Gastrocnemius medialis (tissue), 4 donors: ENCODE measurements at regions not wholly inside any gene's neighbourhood (a gene's known extent, or its start where the extent isn't known, plus 50 kb on each side); places are given as distances from the start of the nearest gene placed in this dataset.

Experiments
- ATAC-seq, 2 donors: fragments of 150-250 bp; one replicate each; pipeline ENCODE4 v1.9.1; 2016
- DNase-seq, 2 donors: peaks; one replicate each; pipeline ENCODE4 v3.0.0-alpha.2; 2019
- H3K27ac ChIP-seq, 4 donors: fragments of 200-600 bp; sonication (generic); 1 replicate in 1 of 4; 2 replicates in 3 of 4; pipeline ENCODE4 v1.5.1; 2016 to 2018; ENCODE audit warnings: mild to moderate bottlenecking in 2 of 4, moderate library complexity in 1 of 4
- H3K27me3 ChIP-seq, 3 donors: fragments of 200-600 bp; sonication (generic) in 2 of 3; 1 replicate in 1 of 3; 2 replicates in 2 of 3; pipeline versions ENCODE4 v1.5.1 to v1.6.0; 2016 to 2019; ENCODE audit warnings: mild to moderate bottlenecking in 1 of 3, moderate library complexity in 1 of 3
- H3K36me3 ChIP-seq, 2 donors: fragments of 200-600 bp; sonication (generic) in 1 of 2; one replicate each; pipeline ENCODE4 v1.5.1; 2017 to 2018
- H3K4me1 ChIP-seq, 2 donors: fragments of 200-600 bp; sonication (generic) in 1 of 2; one replicate each; pipeline ENCODE4 v1.5.1; 2016 to 2017; ENCODE audit warnings: mild to moderate bottlenecking in 2 of 2
- H3K4me3 ChIP-seq, 4 donors: fragments of 200-600 bp; sonication (generic) in 3 of 4; 1 replicate in 1 of 4; 2 replicates in 3 of 4; pipeline ENCODE4 v1.5.1; 2016 to 2019; ENCODE audit warnings: mild to moderate bottlenecking in 2 of 4
- H3K9me3 ChIP-seq, 3 donors: fragments of 200-600 bp; sonication (generic) in 2 of 3; 1 replicate in 1 of 3; 2 replicates in 2 of 3; pipeline ENCODE4 v1.5.1; 2016 to 2019
- POLR2A ChIP-seq, 2 donors: fragments of 450-650 bp; IDR thresholded peaks; one replicate each; pipeline ENCODE4 v1.6.1; 2017; ENCODE audit warnings: antibody characterized with exemption in 2 of 2, mild to moderate bottlenecking in 2 of 2, moderate library complexity in 2 of 2
- in situ Hi-C, 4 donors: fragments of 200-750 bp; cut with MboI; loops; one replicate each; pipeline versions ENCODE4 v1.15.0 to v1.8.0; 2017; ENCODE audit warnings: low sequenced_read_pairs in 4 of 4
- intact Hi-C: fragments of 100-400 bp; cut with DNase I; formaldehyde crosslinking; loops from one replicate; pipeline ENCODE4 v1.15.1; 2023; ENCODE audit warnings: low total_unique reads
- TF ChIP-seq, protein P1 (sequence below), 5 experiments: fragments of 450-650 bp in 3 of 5; fragments of 200-600 bp in 2 of 5; sonication (generic) in 2 of 5; IDR thresholded peaks in 4 of 5; conservative IDR thresholded peaks in 1 of 5; 1 replicate in 4 of 5; 2 replicates in 1 of 5; pipeline ENCODE4 v1.5.1; 2016 to 2019; ENCODE audit warnings: antibody characterized with exemption in 5 of 5, mild to moderate bottlenecking in 3 of 5, moderate library complexity in 3 of 5

DNA sequence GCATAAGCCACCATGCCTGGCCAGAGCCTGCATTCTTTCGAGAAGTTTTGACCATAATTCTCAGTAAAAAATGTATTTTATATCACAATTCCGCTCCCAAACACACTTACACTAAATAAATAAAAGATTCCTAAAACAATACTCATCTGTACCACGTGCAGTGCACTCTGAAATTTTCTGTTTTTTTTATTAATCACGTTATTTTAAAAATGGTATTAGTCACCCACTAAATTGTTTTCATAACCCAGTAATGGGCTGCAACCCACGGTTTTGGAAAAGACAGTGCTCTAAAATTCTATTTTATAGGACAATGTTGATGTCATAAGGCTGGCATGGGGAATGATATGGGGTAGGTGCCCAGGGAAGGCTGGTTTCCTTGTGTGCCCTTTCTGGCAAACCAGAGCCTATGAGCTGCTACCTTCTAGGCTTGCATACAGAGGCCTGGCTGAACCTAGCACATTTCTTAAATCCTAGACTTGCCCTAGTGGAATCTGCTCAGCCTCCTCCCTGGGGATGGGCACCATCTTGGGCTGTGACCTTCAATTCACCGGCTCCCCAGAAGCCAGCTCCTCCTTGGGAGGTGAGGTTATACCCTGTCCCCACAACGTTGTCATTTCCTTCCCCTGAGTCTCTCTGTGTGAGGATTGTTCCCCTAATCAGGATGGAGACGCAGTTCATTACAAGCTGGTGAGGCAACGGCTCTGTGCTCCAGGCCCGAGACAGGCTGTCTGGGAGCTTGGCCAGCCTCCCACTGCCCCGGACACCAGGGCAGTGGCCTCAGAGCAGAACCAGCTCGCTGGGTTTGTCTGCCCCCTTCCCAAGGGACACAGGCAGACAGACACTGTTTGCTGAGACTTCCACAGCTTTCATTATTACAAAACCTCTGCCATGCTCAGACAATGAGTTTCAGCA, 116.5 kb upstream of the NAV2 start:
- Histone ChIP-seq H3K27me3 (no peaks in the 10 kb centered on the region), H3K4me1 (no peaks in the 10 kb centered on the region), H3K9me3 (no peaks in the 10 kb centered on the region), H3K36me3 (no peaks in the 10 kb centered on the region), H3K27ac (peak overlapping the region in 3 of 4 donors; percentile 9 to 41 (median 15)), H3K4me3 (no peak overlapping the region)
- TF ChIP-seq, protein P1, sequence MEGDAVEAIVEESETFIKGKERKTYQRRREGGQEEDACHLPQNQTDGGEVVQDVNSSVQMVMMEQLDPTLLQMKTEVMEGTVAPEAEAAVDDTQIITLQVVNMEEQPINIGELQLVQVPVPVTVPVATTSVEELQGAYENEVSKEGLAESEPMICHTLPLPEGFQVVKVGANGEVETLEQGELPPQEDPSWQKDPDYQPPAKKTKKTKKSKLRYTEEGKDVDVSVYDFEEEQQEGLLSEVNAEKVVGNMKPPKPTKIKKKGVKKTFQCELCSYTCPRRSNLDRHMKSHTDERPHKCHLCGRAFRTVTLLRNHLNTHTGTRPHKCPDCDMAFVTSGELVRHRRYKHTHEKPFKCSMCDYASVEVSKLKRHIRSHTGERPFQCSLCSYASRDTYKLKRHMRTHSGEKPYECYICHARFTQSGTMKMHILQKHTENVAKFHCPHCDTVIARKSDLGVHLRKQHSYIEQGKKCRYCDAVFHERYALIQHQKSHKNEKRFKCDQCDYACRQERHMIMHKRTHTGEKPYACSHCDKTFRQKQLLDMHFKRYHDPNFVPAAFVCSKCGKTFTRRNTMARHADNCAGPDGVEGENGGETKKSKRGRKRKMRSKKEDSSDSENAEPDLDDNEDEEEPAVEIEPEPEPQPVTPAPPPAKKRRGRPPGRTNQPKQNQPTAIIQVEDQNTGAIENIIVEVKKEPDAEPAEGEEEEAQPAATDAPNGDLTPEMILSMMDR (IDR thresholded peaks at IDR 0.05 in 4 of 5, conservative IDR thresholded peaks at IDR 0.05 in 1 of 5): no peak
- no peak for TF ChIP-seq POLR2A (IDR thresholded peaks at IDR 0.05)
- in situ Hi-C loops (no loop called here), intact Hi-C loops (no loop called here)
- DNase-seq (peak in 1 of 2 donors; percentile 28), ATAC-seq (peak in 1 of 2 donors; percentile 26)

DNA sequence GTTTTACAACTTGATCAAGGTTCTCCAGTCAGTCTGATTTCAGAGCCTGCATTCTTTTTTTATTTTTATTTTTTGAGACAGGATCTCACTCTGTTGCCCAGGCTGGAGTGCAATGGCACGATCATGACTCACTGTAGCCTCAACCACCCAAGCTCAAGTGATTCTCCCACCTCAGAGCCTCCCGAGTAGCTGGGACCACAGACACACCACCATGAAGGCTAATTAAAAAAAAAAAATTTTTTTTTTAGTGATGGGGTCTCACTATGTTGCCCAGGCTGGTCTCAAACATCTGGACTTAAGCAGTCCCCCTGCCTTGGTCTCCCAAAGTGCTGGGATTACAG, 117.2 kb upstream of the NAV2 start:
- ATAC-seq (no peak), DNase-seq (no peak)
- Histone ChIP-seq H3K9me3 (no peaks in the 10 kb centered on the region), H3K4me3 (no peak overlapping the region), H3K27me3 (no peaks in the 10 kb centered on the region), H3K27ac (no peak overlapping the region), H3K4me1 (no peaks in the 10 kb centered on the region), H3K36me3 (no peaks in the 10 kb centered on the region)
- in situ Hi-C loops: no loop called here
- TF ChIP-seq POLR2A (IDR thresholded peaks at IDR 0.05): no peak
- TF ChIP-seq, protein P1 (IDR thresholded peaks at IDR 0.05 in 4 of 5, conservative IDR thresholded peaks at IDR 0.05 in 1 of 5): no peak
- intact Hi-C loops: no loop called here

DNA sequence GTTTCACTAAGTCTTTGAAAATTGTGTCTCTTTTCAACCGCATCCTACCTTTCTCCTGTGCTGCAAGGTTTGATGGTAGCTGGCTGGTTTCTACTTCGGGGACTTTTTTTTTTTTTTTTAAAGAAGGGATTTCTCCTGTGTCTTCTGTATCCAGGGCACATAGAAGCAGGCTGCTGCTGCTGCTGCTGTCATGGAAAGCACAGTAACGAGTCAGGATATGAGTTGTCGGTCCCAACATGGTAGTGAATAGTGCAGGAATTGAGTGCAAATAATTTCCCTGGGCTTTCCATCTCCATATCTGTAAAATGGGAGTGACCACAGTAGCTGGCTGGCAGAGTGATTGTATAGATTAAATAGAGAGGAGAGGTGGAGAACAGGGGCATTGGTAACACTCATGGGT, 118.3 kb upstream of the NAV2 start:
- no peak overlapping the region for H3K4me3 ChIP-seq
- no peaks in the 10 kb centered on the region for H3K36me3 ChIP-seq
- TF ChIP-seq POLR2A (IDR thresholded peaks at IDR 0.05): no peak
- TF ChIP-seq, protein P1 (IDR thresholded peaks at IDR 0.05 in 4 of 5, conservative IDR thresholded peaks at IDR 0.05 in 1 of 5): no peak
- in situ Hi-C loops (no loop called here), intact Hi-C loops (no loop called here)
- H3K4me1 ChIP-seq: no peaks in the 10 kb centered on the region
- no peaks in the 10 kb centered on the region for H3K9me3 ChIP-seq
- no peaks in the 10 kb centered on the region for H3K27me3 ChIP-seq
- DNase-seq (no peak), ATAC-seq (no peak)
- no peak overlapping the region for H3K27ac ChIP-seq

DNA sequence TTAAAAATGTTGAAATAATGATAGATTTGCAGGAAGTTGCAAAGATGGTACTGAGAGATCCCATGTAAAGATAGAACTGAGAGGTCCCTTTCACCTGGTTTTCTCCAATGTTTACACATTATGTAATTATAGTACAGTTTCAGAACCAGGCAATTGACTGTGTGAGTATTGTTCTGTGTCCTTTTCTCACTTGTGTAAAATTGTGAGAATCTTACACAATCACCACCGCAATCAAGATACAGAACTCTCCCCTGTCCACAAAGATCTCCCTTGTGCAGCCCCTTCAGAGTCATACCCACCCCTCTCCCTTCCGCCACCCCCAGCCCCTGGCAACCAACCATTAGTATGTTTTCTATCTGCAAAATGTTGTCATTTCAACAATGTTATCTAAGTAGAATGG, 119.8 kb upstream of the NAV2 start:
- H3K4me3 ChIP-seq: no peak overlapping the region
- H3K36me3 ChIP-seq: no peaks in the 10 kb centered on the region
- intact Hi-C loops: no loop called here
- TF ChIP-seq POLR2A (IDR thresholded peaks at IDR 0.05): no peak
- TF ChIP-seq, protein P1 (IDR thresholded peaks at IDR 0.05 in 4 of 5, conservative IDR thresholded peaks at IDR 0.05 in 1 of 5): no peak
- no peaks in the 10 kb centered on the region for H3K9me3 ChIP-seq
- no peak overlapping the region for H3K27ac ChIP-seq
- DNase-seq (no peak), ATAC-seq (no peak)
- in situ Hi-C loops: no loop called here
- H3K27me3 ChIP-seq: no peaks in the 10 kb centered on the region
- no peaks in the 10 kb centered on the region for H3K4me1 ChIP-seq
